Heart left ventricle (tissue), 16 donors: ENCODE measurements at regions not wholly inside any gene's neighbourhood (a gene's known extent, or its start where the extent isn't known, plus 50 kb on each side); places are given as distances from the start of the nearest gene placed in this dataset.

ENCODE experiments used
- ATAC-seq, 4 donors: fragments of 200-7000 bp; cut with Tn5 transposase; one replicate each; pipeline ENCODE4 v1.9.1; 2020 to 2022; ENCODE audit warnings: moderate library complexity in 4 of 4, mild to moderate bottlenecking in 3 of 4, moderate number of reproducible peaks in 1 of 4
- DNase-seq, 5 donors: peaks; one replicate each; pipeline ENCODE4 v3.0.0-alpha.2; 2020
- H3K27ac ChIP-seq, 12 donors: fragments of 200-600 bp; sonication (generic) in 4 of 12; one replicate each; pipeline versions ENCODE4 v1.5.0 to v1.8.0; 2016 to 2022; ENCODE audit warnings: mild to moderate bottlenecking in 2 of 12
- H3K27me3 ChIP-seq, 9 donors: fragments of 200-600 bp; sonication (generic) in 2 of 9; one replicate each; pipeline versions ENCODE4 v1.5.1 to v1.8.0; 2016 to 2022; ENCODE audit warnings: mild to moderate bottlenecking in 3 of 9
- H3K36me3 ChIP-seq, 9 donors: fragments of 200-600 bp; sonication (generic) in 2 of 9; one replicate each; pipeline versions ENCODE4 v1.5.0 to v1.8.0; 2018 to 2022; ENCODE audit warnings: mild to moderate bottlenecking in 2 of 9
- H3K4me1 ChIP-seq, 12 donors: fragments of 200-600 bp; sonication (generic) in 4 of 12; one replicate each; pipeline versions ENCODE4 v1.5.0 to v1.8.0; 2016 to 2022; ENCODE audit warnings: mild to moderate bottlenecking in 3 of 12
- H3K4me3 ChIP-seq, 12 donors: fragments of 200-600 bp; sonication (generic) in 4 of 12; one replicate each; pipeline versions ENCODE4 v1.5.0 to v1.8.0; 2017 to 2022; ENCODE audit warnings: mild to moderate bottlenecking in 9 of 12, moderate library complexity in 4 of 12
- H3K9me3 ChIP-seq, 12 donors: fragments of 200-600 bp; sonication (generic) in 4 of 12; one replicate each; pipeline versions ENCODE4 v1.5.0 to v1.8.0; 2016 to 2022; ENCODE audit warnings: mild to moderate bottlenecking in 1 of 12
- POLR2A ChIP-seq, 2 donors: fragments of 450-650 bp; IDR thresholded peaks; one replicate each; pipeline ENCODE4 v1.6.1; 2017; ENCODE audit warnings: antibody characterized with exemption in 2 of 2, mild to moderate bottlenecking in 2 of 2, moderate library complexity in 2 of 2
- WGBS, 4 donors: extraction: QIAGEN DNeasy Blood & Tissue Kit in 2 of 4; methylation state at CpG; one replicate each; pipeline versions ENCODE4 v1.1.5 to v1.1.7; 2013 to 2018; 5-methylcytosine and 5-hydroxymethylcytosine counted together
- intact Hi-C, 10 donors: fragments of 100-400 bp; cut with DNase I; formaldehyde crosslinking; loops; one replicate each; pipeline versions ENCODE4 v1.11.1 to v1.14.2; 2022
- TF ChIP-seq, protein P1 (sequence below), 12 donors: fragments of 200-600 bp; sonication (generic) in 4 of 12; IDR thresholded peaks; one replicate each; pipeline versions ENCODE4 v1.5.0 to v1.8.0; 2018 to 2022; ENCODE audit warnings: antibody characterized with exemption in 12 of 12, mild to moderate bottlenecking in 5 of 12
- donor health status: ischemic (EF 13 %, LVEDD 7.1; RV severe dilation, severe dysfunction).
- donor health status: healthy with polysubstance abuse.
- donor health status: DM: no; HTN: yes; CAD: no.
- donor health status: DM: no; HTN: no; CAD: no.
- donor health status: ischemic (EF 25% LVEDD 6.9; RV normal size, moderate dysfunction).
- donor health status: ischemic (EF 25% LVEDD 5.7; RV mildly dilated, moderate dysfunction).
- donor health status: healthy.
- donor health status: DM: yes; HTN: yes; CAD: no.
- donor health status: ischemic (EF 35%, LVEDD 5.7; RV mildly dilated, moderate dysfunction).
- donor health status: nonischemic (EF 11% LVEDD 7.7; RV severe dilation, severe dysfunction).
- donor health status: DM: yes; HTN: yes; CAD: no.
- donor health status: PGD.
- donor health status: ischemic (EF 29% LVEDD 5.4; RV normal size, mild dysfunction).
- donor health status: nonischemic (EF 23%, LVEDD 6.1; RV moderate dilation, normal function).

DNA sequence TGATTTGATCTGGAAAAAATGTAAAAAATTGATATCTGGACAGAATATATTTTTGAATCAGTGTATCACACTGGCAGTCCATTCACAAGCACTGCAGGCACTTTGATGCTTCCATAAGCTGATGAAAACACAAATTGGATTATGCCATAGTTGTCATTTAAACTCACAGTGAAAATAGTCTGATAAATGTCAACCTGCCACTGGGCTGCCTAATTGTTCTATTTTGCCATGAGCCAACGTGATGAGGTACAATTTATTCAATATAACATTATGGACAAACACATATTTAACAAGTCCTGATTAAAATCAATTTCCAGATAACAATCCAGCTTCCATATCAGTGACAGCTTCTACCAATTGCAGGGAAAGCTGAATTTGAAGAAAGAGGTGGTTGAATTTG is 1244.9 kb downstream of the EFNB2 start:
- WGBS, 4 donors, result 78 to 88% (median 85%) methylated on average over 1 of the region's 1 CpG
- intact Hi-C loops, result no loop called here
- no peaks in the 10 kb centered on the region for H3K4me1 ChIP-seq
- no peak for TF ChIP-seq POLR2A (IDR thresholded peaks at IDR 0.05)
- TF ChIP-seq, protein P1, sequence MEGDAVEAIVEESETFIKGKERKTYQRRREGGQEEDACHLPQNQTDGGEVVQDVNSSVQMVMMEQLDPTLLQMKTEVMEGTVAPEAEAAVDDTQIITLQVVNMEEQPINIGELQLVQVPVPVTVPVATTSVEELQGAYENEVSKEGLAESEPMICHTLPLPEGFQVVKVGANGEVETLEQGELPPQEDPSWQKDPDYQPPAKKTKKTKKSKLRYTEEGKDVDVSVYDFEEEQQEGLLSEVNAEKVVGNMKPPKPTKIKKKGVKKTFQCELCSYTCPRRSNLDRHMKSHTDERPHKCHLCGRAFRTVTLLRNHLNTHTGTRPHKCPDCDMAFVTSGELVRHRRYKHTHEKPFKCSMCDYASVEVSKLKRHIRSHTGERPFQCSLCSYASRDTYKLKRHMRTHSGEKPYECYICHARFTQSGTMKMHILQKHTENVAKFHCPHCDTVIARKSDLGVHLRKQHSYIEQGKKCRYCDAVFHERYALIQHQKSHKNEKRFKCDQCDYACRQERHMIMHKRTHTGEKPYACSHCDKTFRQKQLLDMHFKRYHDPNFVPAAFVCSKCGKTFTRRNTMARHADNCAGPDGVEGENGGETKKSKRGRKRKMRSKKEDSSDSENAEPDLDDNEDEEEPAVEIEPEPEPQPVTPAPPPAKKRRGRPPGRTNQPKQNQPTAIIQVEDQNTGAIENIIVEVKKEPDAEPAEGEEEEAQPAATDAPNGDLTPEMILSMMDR (IDR thresholded peaks at IDR 0.05), result no peak
- H3K36me3 ChIP-seq, result no peaks in the 10 kb centered on the region
- H3K9me3 ChIP-seq, result peaks cover 0 to 4% (median 0%) of the 10 kb centered on the region in 12 donors
- DNase-seq, result no peak
- H3K4me3 ChIP-seq, result no peak overlapping the region
- no peak for ATAC-seq
- H3K27ac ChIP-seq, result no peak overlapping the region
- no peaks in the 10 kb centered on the region for H3K27me3 ChIP-seq

GRCh38 chr13:105285526-105285925 is 1249.9 kb downstream of the EFNB2 start:
- no peaks in the 10 kb centered on the region for H3K27me3 ChIP-seq
- TF ChIP-seq POLR2A (IDR thresholded peaks at IDR 0.05), result no peak
- TF ChIP-seq, protein P1 (IDR thresholded peaks at IDR 0.05), result no peak
- WGBS, 4 donors, result 96 to 100% (median 97%) methylated on average over 2 of the region's 2 CpGs
- no peaks in the 10 kb centered on the region for H3K36me3 ChIP-seq
- intact Hi-C loops, result no loop called here
- H3K27ac ChIP-seq, result no peak overlapping the region
- no peak for DNase-seq
- H3K4me1 ChIP-seq, result no peaks in the 10 kb centered on the region
- H3K4me3 ChIP-seq, result no peak overlapping the region
- H3K9me3 ChIP-seq, result no peaks in the 10 kb centered on the region
- ATAC-seq, result no peak

DNA sequence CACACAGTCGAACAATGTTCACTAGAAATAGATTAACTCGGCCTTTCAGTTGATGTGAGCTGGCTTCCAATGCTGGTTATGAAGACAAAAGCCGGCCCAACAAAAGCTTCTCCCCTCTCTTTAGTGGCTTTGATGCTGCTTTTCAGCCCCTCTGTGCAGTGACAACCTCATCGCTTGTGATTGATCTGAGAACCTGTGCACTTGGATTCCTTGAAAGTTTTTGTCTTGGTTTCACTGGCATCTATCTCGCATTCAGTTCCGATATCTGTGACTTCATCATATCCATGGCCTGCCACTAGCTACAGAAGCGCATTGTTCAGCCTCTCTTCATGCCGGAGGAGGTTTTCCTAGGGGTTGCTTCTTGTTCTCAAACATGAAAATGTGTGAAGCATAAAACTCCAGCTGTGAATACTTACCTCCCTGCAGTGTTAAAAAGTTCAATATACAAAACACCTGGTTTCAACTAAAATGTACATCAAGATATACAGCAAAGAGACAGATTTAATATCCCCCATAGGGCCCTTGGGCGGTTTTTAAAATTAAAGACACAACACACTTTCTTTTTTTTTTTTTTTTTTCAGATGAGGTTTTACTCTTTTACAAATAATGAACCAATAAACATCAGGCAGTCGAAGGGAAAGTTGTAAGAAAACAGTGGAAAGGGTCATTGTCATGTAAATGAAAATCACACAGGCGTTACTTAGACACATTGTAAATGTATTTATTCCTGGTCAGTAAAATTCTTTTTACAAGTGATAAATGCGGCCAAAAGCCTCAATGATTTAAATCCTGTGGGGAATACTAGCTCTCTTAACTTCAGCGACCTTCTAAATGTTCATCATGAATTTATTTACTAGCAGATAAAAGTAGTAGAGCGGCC is 1252.8 kb downstream of the EFNB2 start:
- no peaks in the 10 kb centered on the region for H3K27me3 ChIP-seq
- 82 to 93% (median 89%) methylated on average over 14 of the region's 14 CpGs for WGBS, 4 donors
- DNase-seq, result no peak
- no peaks in the 10 kb centered on the region for H3K4me1 ChIP-seq
- TF ChIP-seq, protein P1 (IDR thresholded peaks at IDR 0.05), result no peak
- no peak for TF ChIP-seq POLR2A (IDR thresholded peaks at IDR 0.05)
- ATAC-seq, result no peak
- H3K4me3 ChIP-seq, result no peak overlapping the region
- H3K27ac ChIP-seq, result no peak overlapping the region
- H3K9me3 ChIP-seq, result no peaks in the 10 kb centered on the region
- H3K36me3 ChIP-seq, result no peaks in the 10 kb centered on the region
- intact Hi-C loops, result no loop called here

- TF ChIP-seq, protein P1 (IDR thresholded peaks at IDR 0.05), result no peak
- no peak for TF ChIP-seq POLR2A (IDR thresholded peaks at IDR 0.05)
- 79 to 82% (median 80%) methylated on average over 4 of the region's 4 CpGs for WGBS, 4 donors
- Histone ChIP-seq H3K36me3 (no peaks in the 10 kb centered on the region), H3K27me3 (no peaks in the 10 kb centered on the region), H3K27ac (no peak overlapping the region), H3K4me3 (no peak overlapping the region), H3K9me3 (peaks cover 0 to 5% (median 0%) of the 10 kb centered on the region in 12 donors), H3K4me1 (no peaks in the 10 kb centered on the region)
- no peak for ATAC-seq
- intact Hi-C loops, result no loop called here
- no peak for DNase-seq
These were observed 1256.5 kb downstream of the EFNB2 start for GRCh38 chr13:105278943-105279381.
